Common myeloid progenitor, CD34-positive (primary cell): ENCODE measurements at regions not wholly inside any gene's neighbourhood (a gene's known extent, or its start where the extent isn't known, plus 50 kb on each side); places are given as distances from the start of the nearest gene placed in this dataset.

Experiments
- CTCF ChIA-PET: fragments of 350-600 bp; sonication (Branson Sonifier 250); formaldehyde crosslinking; loops from one replicate; lab custom pipeline; 2021; ENCODE audit warnings: antibody characterized with exemption; lab: Charles Lee
- POLR2A ChIA-PET: fragments of 350-600 bp; sonication (Branson Sonifier 250); formaldehyde crosslinking; loops from one replicate; lab custom pipeline; 2021; ENCODE audit warnings: antibody characterized with exemption; lab: Charles Lee
- DNase-seq, 3 donors: peaks; one replicate each; pipeline versions ENCODE4 v3.0.0 to v3.0.0-alpha.2; 2013
- H3K27ac ChIP-seq, 2 experiments: 1 replicate in 1 of 2; 2 replicates in 1 of 2; pipeline ENCODE4 v1.7.0; 2013; ENCODE audit warnings: inconsistent platforms in 2 of 2, low read length in 2 of 2, mild to moderate bottlenecking in 2 of 2, low read depth in 1 of 2, moderate library complexity in 1 of 2; ENCODE audit not compliant: severe bottlenecking in 2 of 2, insufficient read depth in 1 of 2, poor library complexity in 1 of 2
- H3K27me3 ChIP-seq, 5 experiments: replicated peaks in 2 of 5; 1 replicate in 3 of 5; 2 replicates in 2 of 5; pipeline versions ENCODE4 v1.6.1 to v1.7.0; 2013; ENCODE audit warnings: low read length in 4 of 5, mild to moderate bottlenecking in 2 of 5, moderate library complexity in 2 of 5, inconsistent platforms in 1 of 5; ENCODE audit not compliant: insufficient read depth in 5 of 5, control insufficient read depth in 4 of 5
- H3K36me3 ChIP-seq, 4 experiments: 1 replicate in 2 of 4; 2 replicates in 2 of 4; pipeline versions ENCODE4 v1.6.1 to v1.7.0; 2013; ENCODE audit warnings: low read length in 3 of 4, control low read depth in 1 of 4, mild to moderate bottlenecking in 1 of 4; ENCODE audit not compliant: control insufficient read depth in 4 of 4, insufficient read depth in 4 of 4
- H3K4me1 ChIP-seq, 4 experiments: 1 replicate in 3 of 4; 2 replicates in 1 of 4; pipeline versions ENCODE4 v1.6.1 to v1.7.1; 2013; ENCODE audit warnings: low read length in 3 of 4, mild to moderate bottlenecking in 3 of 4, control low read depth in 1 of 4, inconsistent platforms in 1 of 4, moderate library complexity in 1 of 4; ENCODE audit not compliant: control insufficient read depth in 4 of 4, insufficient read depth in 4 of 4; ENCODE audit errors: control extremely low read depth in 1 of 4
- H3K4me3 ChIP-seq, 7 experiments: 1 replicate in 4 of 7; 2 replicates in 3 of 7; pipeline versions ENCODE4 v1.5.1 to v1.7.0; 2013; ENCODE audit warnings: mild to moderate bottlenecking in 7 of 7, low read length in 6 of 7, moderate library complexity in 6 of 7, inconsistent platforms in 2 of 7, low read depth in 2 of 7, control low read depth in 1 of 7; ENCODE audit not compliant: insufficient read depth in 4 of 7, control insufficient read depth in 1 of 7; ENCODE audit errors: extremely low read depth in 1 of 7
- H3K9me3 ChIP-seq, 5 experiments: 1 replicate in 4 of 5; 2 replicates in 1 of 5; pipeline versions ENCODE4 v1.6.1 to v1.7.1; 2013; ENCODE audit warnings: low read length in 4 of 5, mild to moderate bottlenecking in 2 of 5, inconsistent platforms in 1 of 5, low read depth in 1 of 5, moderate library complexity in 1 of 5; ENCODE audit not compliant: control insufficient read depth in 4 of 5, insufficient read depth in 2 of 5; ENCODE audit errors: control extremely low read depth in 1 of 5
- WGBS: methylation state at CpG from one replicate; pipeline ENCODE4 v1.1.5; 2013; ENCODE audit not compliant: insufficient coverage; 5-methylcytosine and 5-hydroxymethylcytosine counted together

DNA sequence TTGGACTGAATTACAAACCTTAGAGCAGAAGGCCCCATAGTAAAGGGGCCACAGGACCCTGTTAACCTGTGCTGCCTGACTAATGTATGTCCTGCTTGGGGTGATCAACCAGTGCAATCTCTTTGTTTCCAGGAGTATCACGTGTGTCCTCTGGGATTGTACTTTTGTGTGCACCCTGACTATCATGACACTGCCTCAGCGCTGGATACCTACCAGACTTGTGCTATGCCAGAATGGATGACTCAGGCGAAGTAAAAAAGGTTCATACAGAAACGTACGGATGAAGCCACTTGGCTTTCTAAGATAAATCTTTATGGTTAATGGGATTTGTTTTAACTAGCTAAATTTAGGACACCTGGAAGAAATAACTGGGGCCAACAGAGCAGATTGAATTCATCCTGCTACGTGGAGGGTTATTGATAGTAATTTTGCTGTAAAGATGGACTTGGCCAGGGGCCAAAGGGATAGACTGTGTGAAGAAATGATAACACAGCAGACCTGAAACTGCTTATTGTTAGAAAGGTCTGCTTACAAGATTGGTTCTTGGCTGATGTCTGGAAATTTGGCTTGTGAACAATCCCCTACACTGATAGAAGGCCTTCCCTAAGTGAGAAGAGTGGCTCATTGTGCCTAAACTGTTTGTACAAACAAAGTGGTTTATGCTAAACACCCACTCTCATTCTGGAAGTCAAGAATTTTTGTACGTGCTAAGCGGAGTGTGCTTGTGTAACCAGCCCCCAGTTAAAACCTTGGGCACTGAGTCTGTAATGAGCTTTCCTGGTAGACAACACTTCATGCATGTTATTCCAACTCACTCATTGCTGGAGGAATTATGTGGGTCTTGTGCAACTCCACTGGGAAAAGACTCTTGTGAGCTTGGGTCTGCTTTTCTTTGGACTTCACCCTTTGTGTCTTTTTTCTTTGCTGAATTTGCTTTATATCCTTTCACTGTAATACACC is 750.5 kb upstream of the HTR2C start:
- Histone ChIP-seq H3K4me3 (no peak overlapping the region), H3K27ac (no peak overlapping the region), H3K27me3 (no peaks in the 10 kb centered on the region), H3K36me3 (no peaks in the 10 kb centered on the region), H3K4me1 (peaks cover 0 to 5% (median 0%) of the 10 kb centered on the region in 4 experiments), H3K9me3 (no peaks in the 10 kb centered on the region)
- ChIA-PET CTCF (no interaction called here), POLR2A (no interaction called here)
- peak in 1 of 3 donors; percentile 2 for DNase-seq
- WGBS: 87% methylated on average over 8 of the region's 8 CpGs

DNA sequence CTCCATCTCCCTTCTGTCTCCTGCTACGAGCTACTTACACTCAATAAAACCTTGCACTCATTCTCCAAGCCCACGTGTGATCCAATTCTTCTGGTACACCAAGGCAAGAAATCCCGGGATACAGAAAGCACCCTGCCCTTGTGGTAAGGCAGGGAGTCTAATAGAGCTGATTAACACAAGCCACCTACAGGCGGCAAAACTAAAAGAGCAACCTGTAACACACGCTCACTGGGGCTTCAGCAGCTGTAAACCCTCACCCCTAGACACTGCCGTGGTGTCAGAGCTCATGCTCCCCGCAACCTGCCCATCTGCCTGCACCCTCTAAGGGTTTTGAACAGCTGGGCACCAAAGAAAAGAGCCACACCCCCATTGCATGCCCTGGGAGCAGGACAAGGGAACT is 755.4 kb upstream of the HTR2C start:
- no peaks in the 10 kb centered on the region for H3K27me3 ChIP-seq
- H3K4me1 ChIP-seq: no peaks in the 10 kb centered on the region
- H3K9me3 ChIP-seq: no peaks in the 10 kb centered on the region
- WGBS: 54% methylated on average over 5 of the region's 7 CpGs
- H3K4me3 ChIP-seq: no peak overlapping the region
- CTCF ChIA-PET: no interaction called here
- POLR2A ChIA-PET: no interaction called here
- no peak overlapping the region for H3K27ac ChIP-seq
- no peaks in the 10 kb centered on the region for H3K36me3 ChIP-seq
- DNase-seq: no peak

- Histone ChIP-seq H3K4me3 (no peak overlapping the region), H3K4me1 (no peaks in the 10 kb centered on the region), H3K27ac (no peak overlapping the region), H3K36me3 (no peaks in the 10 kb centered on the region), H3K9me3 (no peaks in the 10 kb centered on the region), H3K27me3 (no peaks in the 10 kb centered on the region)
- POLR2A ChIA-PET: no interaction called here
- CTCF ChIA-PET: no interaction called here
- WGBS: no CpG with 5 or more reads among the region's 3 CpGs
- no peak for DNase-seq
Observed at GRCh38 chrX:113818346-113818745, 765.5 kb upstream of the HTR2C start.

- POLR2A ChIA-PET: no interaction called here
- H3K27ac ChIP-seq: no peak overlapping the region
- no peaks in the 10 kb centered on the region for H3K27me3 ChIP-seq
- no peak overlapping the region for H3K4me3 ChIP-seq
- no peak for DNase-seq
- WGBS: 100% methylated on average over 2 of the region's 3 CpGs
- no peaks in the 10 kb centered on the region for H3K4me1 ChIP-seq
- H3K36me3 ChIP-seq: no peaks in the 10 kb centered on the region
- CTCF ChIA-PET: no interaction called here
- no peaks in the 10 kb centered on the region for H3K9me3 ChIP-seq
Observed at GRCh38 chrX:113804819-113805218, 779.1 kb upstream of the HTR2C start.

GRCh38 chrX:113804291-113804690 is 779.6 kb upstream of the HTR2C start:
- DNase-seq: no peak
- ChIA-PET CTCF (no interaction called here), POLR2A (no interaction called here)
- Histone ChIP-seq H3K36me3 (no peaks in the 10 kb centered on the region), H3K27ac (no peak overlapping the region), H3K4me3 (no peak overlapping the region), H3K9me3 (no peaks in the 10 kb centered on the region), H3K4me1 (no peaks in the 10 kb centered on the region), H3K27me3 (no peaks in the 10 kb centered on the region)
- WGBS: no CpG with 5 or more reads among the region's 3 CpGs

DNA sequence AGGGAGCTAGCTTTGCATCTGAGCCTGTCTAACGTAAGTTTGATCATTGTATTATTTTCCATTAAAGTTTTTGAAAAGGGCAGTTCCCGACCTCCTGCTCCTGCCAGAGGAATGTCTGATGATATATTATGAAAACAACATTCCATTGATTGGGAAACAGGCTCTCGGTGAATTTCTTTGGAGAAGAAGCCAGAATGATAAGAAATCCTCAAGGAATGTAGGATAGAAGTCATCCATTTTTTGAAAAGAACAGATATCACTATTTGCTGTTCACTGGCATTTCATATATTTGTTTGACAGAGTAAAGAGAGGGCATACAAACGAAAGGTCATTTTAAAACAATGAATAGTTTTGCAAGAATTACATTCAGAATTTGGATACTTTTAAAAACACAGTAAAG is 781.0 kb upstream of the HTR2C start:
- no peak for DNase-seq
- POLR2A ChIA-PET: no interaction called here
- Histone ChIP-seq H3K36me3 (no peaks in the 10 kb centered on the region), H3K27ac (no peak overlapping the region), H3K27me3 (no peaks in the 10 kb centered on the region), H3K9me3 (no peaks in the 10 kb centered on the region), H3K4me3 (no peak overlapping the region), H3K4me1 (no peaks in the 10 kb centered on the region)
- CTCF ChIA-PET: no interaction called here
- 85% methylated on average over 4 of the region's 4 CpGs for WGBS

- Histone ChIP-seq H3K27ac (no peak overlapping the region), H3K4me3 (no peak overlapping the region), H3K36me3 (no peaks in the 10 kb centered on the region), H3K4me1 (no peaks in the 10 kb centered on the region), H3K27me3 (no peaks in the 10 kb centered on the region), H3K9me3 (no peaks in the 10 kb centered on the region)
- ChIA-PET POLR2A (no interaction called here), CTCF (no interaction called here)
- no peak for DNase-seq
Observed at GRCh38 chrX:113800955-113801354, 782.9 kb upstream of the HTR2C start.
